GM12874 (cell line): ENCODE measurements at regions not wholly inside any gene's neighbourhood (a gene's known extent, or its start where the extent isn't known, plus 50 kb on each side); places are given as distances from the start of the nearest gene placed in this dataset.

ENCODE experiments used
- TF ChIP-seq, protein P1 (sequence below): IDR thresholded peaks from 2 replicates; pipeline ENCODE4 v1.5.1; 2011; ENCODE audit warnings: low read depth, mild to moderate bottlenecking, control low read depth, low read length, moderate library complexity; ENCODE audit not compliant: insufficient read depth

DNA sequence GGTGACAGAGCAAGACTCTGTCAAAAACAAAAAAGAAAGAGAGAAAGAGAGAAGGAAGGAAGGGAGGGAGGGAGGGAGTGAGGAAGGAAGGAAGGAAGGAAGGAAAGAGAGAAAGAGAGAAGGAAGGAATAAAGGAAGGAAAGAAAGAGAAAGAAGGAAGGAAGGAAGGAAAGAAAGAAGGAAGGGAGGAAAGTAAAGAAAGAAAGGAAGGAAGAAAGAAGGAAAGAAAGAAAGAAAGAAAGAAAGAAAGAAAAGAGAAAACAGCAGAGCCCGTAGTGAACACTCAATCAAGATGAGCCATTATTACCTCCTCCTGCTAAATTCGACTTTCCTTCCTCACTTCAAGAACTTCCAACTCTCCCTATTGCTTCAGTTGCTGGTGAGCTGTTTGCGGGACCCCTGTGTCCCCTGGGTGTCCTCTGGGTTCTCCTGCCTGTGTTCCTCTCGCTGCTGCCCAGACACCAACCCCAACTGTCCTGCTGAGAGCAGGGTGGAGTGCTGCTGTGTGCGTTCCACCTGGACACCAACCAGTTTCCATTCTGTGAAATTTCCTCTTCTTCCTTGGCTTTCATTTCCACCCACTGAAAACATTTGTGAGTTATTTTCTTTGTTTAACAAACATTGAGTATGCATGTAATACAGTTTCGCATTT, 266.4 kb downstream of the FAM43A start:
- TF ChIP-seq, protein P1, sequence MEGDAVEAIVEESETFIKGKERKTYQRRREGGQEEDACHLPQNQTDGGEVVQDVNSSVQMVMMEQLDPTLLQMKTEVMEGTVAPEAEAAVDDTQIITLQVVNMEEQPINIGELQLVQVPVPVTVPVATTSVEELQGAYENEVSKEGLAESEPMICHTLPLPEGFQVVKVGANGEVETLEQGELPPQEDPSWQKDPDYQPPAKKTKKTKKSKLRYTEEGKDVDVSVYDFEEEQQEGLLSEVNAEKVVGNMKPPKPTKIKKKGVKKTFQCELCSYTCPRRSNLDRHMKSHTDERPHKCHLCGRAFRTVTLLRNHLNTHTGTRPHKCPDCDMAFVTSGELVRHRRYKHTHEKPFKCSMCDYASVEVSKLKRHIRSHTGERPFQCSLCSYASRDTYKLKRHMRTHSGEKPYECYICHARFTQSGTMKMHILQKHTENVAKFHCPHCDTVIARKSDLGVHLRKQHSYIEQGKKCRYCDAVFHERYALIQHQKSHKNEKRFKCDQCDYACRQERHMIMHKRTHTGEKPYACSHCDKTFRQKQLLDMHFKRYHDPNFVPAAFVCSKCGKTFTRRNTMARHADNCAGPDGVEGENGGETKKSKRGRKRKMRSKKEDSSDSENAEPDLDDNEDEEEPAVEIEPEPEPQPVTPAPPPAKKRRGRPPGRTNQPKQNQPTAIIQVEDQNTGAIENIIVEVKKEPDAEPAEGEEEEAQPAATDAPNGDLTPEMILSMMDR = no peak

DNA sequence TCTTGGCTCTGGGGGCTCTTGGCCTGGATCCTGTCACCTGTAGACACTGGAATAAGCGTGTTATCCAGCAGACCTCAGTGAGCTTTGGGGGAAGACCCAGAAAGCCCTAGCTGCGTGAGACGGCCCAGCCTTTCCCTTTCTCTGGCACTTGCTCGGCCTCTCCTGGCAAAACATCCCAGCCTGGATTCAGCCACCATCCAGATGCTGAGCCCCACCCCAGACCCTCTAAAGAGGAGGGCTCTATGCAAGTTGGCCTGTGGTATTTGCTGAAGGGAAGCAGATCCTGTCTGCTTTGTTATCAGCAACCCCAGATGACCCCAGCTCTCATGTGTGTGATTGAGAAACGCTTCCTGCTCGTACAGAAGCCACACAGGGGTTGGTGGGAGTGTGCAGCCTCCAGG, 267.2 kb downstream of the FAM43A start:
- TF ChIP-seq, protein P1 = no peak

DNA sequence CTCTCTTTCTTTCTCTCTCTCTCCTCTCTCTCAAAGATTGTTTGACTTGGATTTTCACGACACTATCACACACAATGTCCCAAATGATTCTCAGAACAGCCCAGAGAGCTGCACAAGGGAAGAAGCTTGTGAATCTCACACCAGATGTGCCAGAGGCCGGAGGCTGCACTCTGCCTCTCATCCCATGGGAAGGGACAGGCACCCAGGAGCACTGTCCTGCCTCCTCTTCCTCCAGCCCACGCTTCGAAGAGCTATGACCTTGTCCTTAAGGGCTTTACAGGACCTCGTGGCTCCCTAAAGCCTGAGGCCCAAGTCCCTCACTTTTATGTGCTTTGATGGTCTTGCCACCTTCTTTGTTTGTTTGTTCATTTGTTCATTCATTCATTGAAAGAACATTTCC, 267.6 kb downstream of the FAM43A start:
- TF ChIP-seq, protein P1 = no peak

DNA sequence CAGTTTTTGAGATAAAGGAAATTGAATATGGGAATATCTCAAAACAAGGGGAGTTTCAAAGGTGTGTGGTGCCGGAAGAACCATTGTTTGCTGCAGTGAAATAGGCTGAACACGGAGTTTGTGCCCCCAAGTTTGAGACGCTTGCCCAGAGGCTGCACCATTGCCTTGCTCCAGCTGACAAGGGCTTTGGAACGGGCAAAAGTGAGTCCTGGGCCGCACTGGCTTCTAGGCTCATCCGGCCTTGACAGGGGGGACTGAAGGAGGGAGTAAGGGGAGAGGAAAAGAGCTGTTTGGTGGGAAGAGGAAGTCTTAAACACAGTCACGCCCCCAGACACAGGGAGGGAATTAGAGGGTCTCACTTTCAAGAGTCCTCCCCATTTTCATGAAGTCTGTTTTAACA, 269.9 kb downstream of the FAM43A start:
- TF ChIP-seq, protein P1 = no peak

DNA sequence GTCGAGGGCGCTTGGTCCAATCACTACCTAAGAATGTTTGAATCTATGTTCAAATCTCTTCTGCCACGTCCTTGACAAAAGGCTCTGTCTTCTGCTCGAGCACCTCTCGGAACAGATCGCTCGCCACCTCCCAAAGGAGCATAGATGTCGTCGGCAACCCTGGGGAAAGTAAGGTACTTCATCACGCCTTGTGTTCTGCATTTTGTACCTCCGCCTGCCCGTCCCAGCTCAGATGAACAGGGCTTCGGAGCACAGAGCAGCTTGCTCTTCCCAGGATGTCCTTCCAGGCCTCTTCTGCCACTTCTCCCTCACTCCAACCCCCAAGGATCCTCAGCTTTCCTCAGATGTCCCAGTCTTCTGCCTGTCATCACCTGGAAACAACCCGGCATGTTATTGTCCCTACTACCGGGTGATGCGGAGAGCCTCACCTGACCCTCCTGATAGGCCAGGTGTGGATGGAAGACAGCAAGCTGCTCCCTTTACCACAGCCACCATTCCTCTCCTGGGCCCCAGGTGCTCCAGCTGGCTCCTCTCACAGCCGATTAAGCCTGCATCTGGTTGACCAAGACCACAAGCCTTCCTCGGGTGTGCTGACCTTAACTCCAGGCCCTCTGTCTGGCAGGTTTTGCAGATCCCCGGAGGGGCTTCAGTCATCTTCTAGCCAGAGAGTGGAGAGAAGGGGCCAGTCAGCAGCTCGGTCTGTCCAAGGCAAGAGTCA, 270.5 kb downstream of the FAM43A start:
- TF ChIP-seq, protein P1 = no peak

DNA sequence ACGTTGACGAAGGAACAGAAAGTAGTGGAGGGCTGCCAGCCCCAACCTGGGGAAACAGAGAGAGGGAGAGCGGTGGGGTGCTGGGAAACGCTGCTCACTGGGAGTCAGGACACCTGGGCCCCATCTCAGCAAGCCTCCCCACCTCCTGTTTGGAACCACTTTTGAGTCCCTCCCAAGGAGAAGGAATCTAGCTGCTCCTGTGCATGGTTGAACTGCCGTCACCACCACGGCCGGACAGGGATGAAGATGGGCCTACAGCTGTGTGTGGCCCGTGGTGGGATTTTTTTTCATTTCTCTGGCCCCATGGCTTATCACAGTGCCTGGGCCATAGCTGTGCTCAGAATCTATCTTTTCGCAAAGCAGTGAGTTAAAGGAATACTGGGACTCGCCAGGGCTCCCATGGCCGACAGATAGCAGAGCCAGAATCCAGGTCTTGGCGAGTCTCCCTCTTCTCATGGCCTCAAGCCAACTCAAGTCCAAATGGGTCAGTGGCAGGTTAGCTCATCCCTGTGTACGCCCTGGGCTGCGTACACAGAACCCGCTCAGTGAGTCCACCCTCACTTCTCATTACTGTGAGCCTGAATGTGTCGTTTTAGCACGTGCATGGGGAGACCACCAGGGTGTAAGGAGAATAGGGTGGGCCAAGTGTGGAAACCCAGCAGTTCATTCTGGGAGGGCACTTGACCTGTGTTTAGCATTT, 271.2 kb downstream of the FAM43A start:
- TF ChIP-seq, protein P1 = no peak

DNA sequence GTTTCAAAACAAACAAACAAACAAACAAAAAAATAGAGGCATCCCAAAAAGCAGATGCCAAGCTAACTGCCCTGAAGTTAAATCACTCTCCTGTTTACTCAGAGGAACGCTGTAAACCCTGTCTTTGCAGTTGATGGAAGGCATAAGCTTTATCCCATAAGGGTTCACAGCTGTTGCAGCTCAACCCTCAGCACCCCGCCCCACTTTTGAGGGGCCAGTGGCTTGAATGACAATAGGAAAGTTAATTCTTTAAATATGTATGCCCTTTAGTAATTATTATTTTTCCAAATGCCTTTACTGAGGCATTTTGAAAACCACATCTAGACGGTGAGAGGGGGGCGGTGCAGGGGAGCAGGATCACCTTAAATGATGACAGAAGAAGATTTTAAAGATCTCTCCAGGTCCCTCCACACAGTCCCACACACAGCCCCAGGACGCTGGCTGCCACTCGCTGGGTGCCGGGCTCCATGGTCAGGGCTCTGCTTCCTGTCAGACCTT, 272.1 kb downstream of the FAM43A start:
- TF ChIP-seq, protein P1 = no peak
